HCT116 (cell line): ENCODE measurements at regions not wholly inside any gene's neighbourhood (a gene's known extent, or its start where the extent isn't known, plus 50 kb on each side); places are given as distances from the start of the nearest gene placed in this dataset.
"Not testable (repeated sequence)": the region's sequence is repeated elsewhere in the genome, so short reads cannot be mapped to it uniquely, and the experiment has no call there.

ENCODE experiments used
- EZH2 ChIP-seq: fragments of 200-600 bp; sonication (generic); IDR thresholded peaks from 2 replicates; pipeline ENCODE4 v1.6.1; 2017; ENCODE audit warnings: antibody characterized with exemption, mixed run types
- POLR2A ChIP-seq: IDR thresholded peaks from 2 replicates; pipeline ENCODE4 v1.7.0; 2011; ENCODE audit warnings: borderline replicate concordance; ENCODE audit not compliant: insufficient read depth, insufficient read length; ENCODE audit errors: extremely low read depth
- POLR2AphosphoS5 ChIP-seq: IDR thresholded peaks from 2 replicates; pipeline ENCODE4 v1.6.1; 2011; ENCODE audit warnings: mild to moderate bottlenecking, low read depth, low read length, moderate library complexity
- SRF ChIP-seq: IDR thresholded peaks from 2 replicates; pipeline ENCODE4 v1.6.1; 2012; ENCODE audit warnings: low read depth
- TCF7L2 ChIP-seq: IDR thresholded peaks from 2 replicates; pipeline ENCODE4 v1.7.0; 2011; ENCODE audit warnings: borderline replicate concordance, inconsistent platforms; ENCODE audit not compliant: insufficient read depth, insufficient read length; ENCODE audit errors: extremely low read depth
- YY1 ChIP-seq: IDR thresholded peaks from 2 replicates; pipeline ENCODE4 v1.6.1; 2011; ENCODE audit warnings: low read length, low read depth, moderate library complexity, mild to moderate bottlenecking; ENCODE audit not compliant: insufficient replicate concordance; ENCODE audit errors: extremely low read depth
- ZNF274 ChIP-seq: fragments of 200-500 bp; sonication (Bioruptor generic); IDR thresholded peaks from 2 replicates; pipeline ENCODE4 v1.6.1; 2014; ENCODE audit warnings: mild to moderate bottlenecking, low read depth, low read length, inconsistent platforms
- TF ChIP-seq, protein P1 (sequence below), 3 experiments: fragments of 200-600 bp in 1 of 3; sonication (generic) in 1 of 3; IDR thresholded peaks in 2 of 3; conservative IDR thresholded peaks in 1 of 3; 2 replicates each; pipeline ENCODE4 v1.5.1; 2012 to 2017; ENCODE audit warnings: low read depth in 2 of 3, low read length in 2 of 3, antibody characterized with exemption in 1 of 3, borderline replicate concordance in 1 of 3, control low read depth in 1 of 3, mild to moderate bottlenecking in 1 of 3, mixed read lengths in 1 of 3, mixed run types in 1 of 3, moderate library complexity in 1 of 3; ENCODE audit not compliant: insufficient read depth in 1 of 3
- TF ChIP-seq, protein P2 (sequence below): IDR thresholded peaks from 2 replicates; pipeline ENCODE4 v1.6.1; 2012
- TF ChIP-seq, protein P3 (sequence below): IDR thresholded peaks from 2 replicates; pipeline ENCODE4 v1.6.1; 2011; ENCODE audit warnings: mild to moderate bottlenecking, low read length, moderate library complexity; ENCODE audit not compliant: insufficient replicate concordance; ENCODE audit errors: extremely low read depth
- TF ChIP-seq, protein P4 (sequence below): IDR thresholded peaks from 2 replicates; pipeline ENCODE4 v1.6.1; 2012
- TF ChIP-seq, protein P5 (sequence below): IDR thresholded peaks from 2 replicates; pipeline ENCODE4 v1.6.1; 2012; ENCODE audit warnings: low read depth

DNA sequence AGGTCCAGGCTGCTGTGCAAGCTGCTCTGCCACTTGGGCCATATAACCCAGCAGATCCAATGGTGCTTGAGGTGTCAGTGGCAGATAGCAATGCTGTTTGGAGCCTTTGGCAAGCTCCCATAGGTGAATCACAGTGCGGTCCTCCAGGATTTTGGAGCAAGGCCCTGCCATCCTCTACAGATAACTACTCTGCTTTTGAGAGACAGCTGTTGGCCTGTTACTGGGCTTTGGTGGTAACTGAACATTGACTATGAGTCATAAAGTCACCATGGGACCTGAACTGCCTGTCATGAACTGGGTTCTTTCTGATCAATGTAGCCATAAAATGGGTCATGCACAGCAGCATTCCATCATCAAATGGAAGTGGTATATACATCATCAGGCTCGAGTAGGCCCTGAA is 92.0 kb upstream of the IGLL5 start:
- TF ChIP-seq POLR2A, TCF7L2, SRF, EZH2, YY1, ZNF274, POLR2AphosphoS5: not testable (repeated sequence)
- TF ChIP-seq, protein P1, sequence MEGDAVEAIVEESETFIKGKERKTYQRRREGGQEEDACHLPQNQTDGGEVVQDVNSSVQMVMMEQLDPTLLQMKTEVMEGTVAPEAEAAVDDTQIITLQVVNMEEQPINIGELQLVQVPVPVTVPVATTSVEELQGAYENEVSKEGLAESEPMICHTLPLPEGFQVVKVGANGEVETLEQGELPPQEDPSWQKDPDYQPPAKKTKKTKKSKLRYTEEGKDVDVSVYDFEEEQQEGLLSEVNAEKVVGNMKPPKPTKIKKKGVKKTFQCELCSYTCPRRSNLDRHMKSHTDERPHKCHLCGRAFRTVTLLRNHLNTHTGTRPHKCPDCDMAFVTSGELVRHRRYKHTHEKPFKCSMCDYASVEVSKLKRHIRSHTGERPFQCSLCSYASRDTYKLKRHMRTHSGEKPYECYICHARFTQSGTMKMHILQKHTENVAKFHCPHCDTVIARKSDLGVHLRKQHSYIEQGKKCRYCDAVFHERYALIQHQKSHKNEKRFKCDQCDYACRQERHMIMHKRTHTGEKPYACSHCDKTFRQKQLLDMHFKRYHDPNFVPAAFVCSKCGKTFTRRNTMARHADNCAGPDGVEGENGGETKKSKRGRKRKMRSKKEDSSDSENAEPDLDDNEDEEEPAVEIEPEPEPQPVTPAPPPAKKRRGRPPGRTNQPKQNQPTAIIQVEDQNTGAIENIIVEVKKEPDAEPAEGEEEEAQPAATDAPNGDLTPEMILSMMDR (IDR thresholded peaks at IDR 0.05 in 2 of 3, conservative IDR thresholded peaks at IDR 0.05 in 1 of 3; ENCODE audit: borderline replicate concordance in 1 of 3, insufficient read depth in 1 of 3, low read depth in 2 of 3, low read length in 2 of 3), result not testable (repeated sequence)
- TF ChIP-seq, protein P2, sequence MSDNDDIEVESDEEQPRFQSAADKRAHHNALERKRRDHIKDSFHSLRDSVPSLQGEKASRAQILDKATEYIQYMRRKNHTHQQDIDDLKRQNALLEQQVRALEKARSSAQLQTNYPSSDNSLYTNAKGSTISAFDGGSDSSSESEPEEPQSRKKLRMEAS, result not testable (repeated sequence)
- TF ChIP-seq, protein P3, sequence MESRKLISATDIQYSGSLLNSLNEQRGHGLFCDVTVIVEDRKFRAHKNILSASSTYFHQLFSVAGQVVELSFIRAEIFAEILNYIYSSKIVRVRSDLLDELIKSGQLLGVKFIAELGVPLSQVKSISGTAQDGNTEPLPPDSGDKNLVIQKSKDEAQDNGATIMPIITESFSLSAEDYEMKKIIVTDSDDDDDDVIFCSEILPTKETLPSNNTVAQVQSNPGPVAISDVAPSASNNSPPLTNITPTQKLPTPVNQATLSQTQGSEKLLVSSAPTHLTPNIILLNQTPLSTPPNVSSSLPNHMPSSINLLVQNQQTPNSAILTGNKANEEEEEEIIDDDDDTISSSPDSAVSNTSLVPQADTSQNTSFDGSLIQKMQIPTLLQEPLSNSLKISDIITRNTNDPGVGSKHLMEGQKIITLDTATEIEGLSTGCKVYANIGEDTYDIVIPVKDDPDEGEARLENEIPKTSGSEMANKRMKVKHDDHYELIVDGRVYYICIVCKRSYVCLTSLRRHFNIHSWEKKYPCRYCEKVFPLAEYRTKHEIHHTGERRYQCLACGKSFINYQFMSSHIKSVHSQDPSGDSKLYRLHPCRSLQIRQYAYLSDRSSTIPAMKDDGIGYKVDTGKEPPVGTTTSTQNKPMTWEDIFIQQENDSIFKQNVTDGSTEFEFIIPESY, result not testable (repeated sequence)
- TF ChIP-seq, protein P4, sequence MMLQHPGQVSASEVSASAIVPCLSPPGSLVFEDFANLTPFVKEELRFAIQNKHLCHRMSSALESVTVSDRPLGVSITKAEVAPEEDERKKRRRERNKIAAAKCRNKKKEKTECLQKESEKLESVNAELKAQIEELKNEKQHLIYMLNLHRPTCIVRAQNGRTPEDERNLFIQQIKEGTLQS, result not testable (repeated sequence)
- TF ChIP-seq, protein P5, sequence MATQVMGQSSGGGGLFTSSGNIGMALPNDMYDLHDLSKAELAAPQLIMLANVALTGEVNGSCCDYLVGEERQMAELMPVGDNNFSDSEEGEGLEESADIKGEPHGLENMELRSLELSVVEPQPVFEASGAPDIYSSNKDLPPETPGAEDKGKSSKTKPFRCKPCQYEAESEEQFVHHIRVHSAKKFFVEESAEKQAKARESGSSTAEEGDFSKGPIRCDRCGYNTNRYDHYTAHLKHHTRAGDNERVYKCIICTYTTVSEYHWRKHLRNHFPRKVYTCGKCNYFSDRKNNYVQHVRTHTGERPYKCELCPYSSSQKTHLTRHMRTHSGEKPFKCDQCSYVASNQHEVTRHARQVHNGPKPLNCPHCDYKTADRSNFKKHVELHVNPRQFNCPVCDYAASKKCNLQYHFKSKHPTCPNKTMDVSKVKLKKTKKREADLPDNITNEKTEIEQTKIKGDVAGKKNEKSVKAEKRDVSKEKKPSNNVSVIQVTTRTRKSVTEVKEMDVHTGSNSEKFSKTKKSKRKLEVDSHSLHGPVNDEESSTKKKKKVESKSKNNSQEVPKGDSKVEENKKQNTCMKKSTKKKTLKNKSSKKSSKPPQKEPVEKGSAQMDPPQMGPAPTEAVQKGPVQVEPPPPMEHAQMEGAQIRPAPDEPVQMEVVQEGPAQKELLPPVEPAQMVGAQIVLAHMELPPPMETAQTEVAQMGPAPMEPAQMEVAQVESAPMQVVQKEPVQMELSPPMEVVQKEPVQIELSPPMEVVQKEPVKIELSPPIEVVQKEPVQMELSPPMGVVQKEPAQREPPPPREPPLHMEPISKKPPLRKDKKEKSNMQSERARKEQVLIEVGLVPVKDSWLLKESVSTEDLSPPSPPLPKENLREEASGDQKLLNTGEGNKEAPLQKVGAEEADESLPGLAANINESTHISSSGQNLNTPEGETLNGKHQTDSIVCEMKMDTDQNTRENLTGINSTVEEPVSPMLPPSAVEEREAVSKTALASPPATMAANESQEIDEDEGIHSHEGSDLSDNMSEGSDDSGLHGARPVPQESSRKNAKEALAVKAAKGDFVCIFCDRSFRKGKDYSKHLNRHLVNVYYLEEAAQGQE, result not testable (repeated sequence)
